Gastroesophageal sphincter (tissue), 4 donors: ENCODE measurements at regions not wholly inside any gene's neighbourhood (a gene's known extent, or its start where the extent isn't known, plus 50 kb on each side); places are given as distances from the start of the nearest gene placed in this dataset.

Source experiments
- ATAC-seq: fragments of 150-250 bp; one replicate; pipeline ENCODE4 v1.9.1; 2016; ENCODE audit warnings: mild to moderate bottlenecking, moderate library complexity
- H3K27ac ChIP-seq, 4 donors: fragments of 200-600 bp; sonication (generic) in 3 of 4; 1 replicate in 3 of 4; 2 replicates in 1 of 4; pipeline ENCODE4 v1.5.1; 2016 to 2019
- H3K27me3 ChIP-seq: fragments of 200-600 bp; sonication (generic); one replicate; pipeline ENCODE4 v1.5.1; 2019
- H3K36me3 ChIP-seq, 2 donors: fragments of 200-600 bp; sonication (generic); one replicate each; pipeline ENCODE4 v1.5.1; 2019; ENCODE audit warnings: control low read depth in 1 of 2
- H3K4me1 ChIP-seq, 3 donors: fragments of 200-600 bp; sonication (generic); 1 replicate in 2 of 3; 2 replicates in 1 of 3; pipeline ENCODE4 v1.5.1; 2016 to 2019; ENCODE audit warnings: control low read depth in 2 of 3
- H3K4me3 ChIP-seq, 2 donors: fragments of 200-600 bp; sonication (generic); one replicate each; pipeline ENCODE4 v1.5.1; 2019; ENCODE audit warnings: mild to moderate bottlenecking in 1 of 2, moderate library complexity in 1 of 2
- H3K9me3 ChIP-seq, 3 donors: fragments of 200-600 bp; sonication (generic); one replicate each; pipeline ENCODE4 v1.5.1; 2017 to 2019; ENCODE audit warnings: control low read depth in 2 of 3
- CTCF ChIP-seq, 4 experiments: fragments of 200-600 bp in 2 of 4; fragments of 450-650 bp in 2 of 4; sonication (generic) in 1 of 4; IDR thresholded peaks; one replicate each; pipeline ENCODE4 v1.5.1; 2017 to 2019; ENCODE audit warnings: antibody characterized with exemption in 4 of 4, mild to moderate bottlenecking in 2 of 4, moderate library complexity in 2 of 4
- EP300 ChIP-seq: sonication (generic); formaldehyde crosslinking; IDR thresholded peaks from one replicate; pipeline ENCODE4 v1.6.1; 2017; ENCODE audit warnings: antibody characterized with exemption, mild to moderate bottlenecking
- POLR2A ChIP-seq, 2 donors: fragments of 450-650 bp; IDR thresholded peaks; one replicate each; pipeline ENCODE4 v1.6.1; 2017; ENCODE audit warnings: antibody characterized with exemption in 2 of 2, mild to moderate bottlenecking in 2 of 2, moderate library complexity in 1 of 2
- POLR2AphosphoS5 ChIP-seq: sonication (generic); formaldehyde crosslinking; IDR thresholded peaks from one replicate; pipeline ENCODE4 v1.6.1; 2017; ENCODE audit warnings: antibody characterized with exemption
- WGBS, 2 donors: methylation state at CpG; one replicate each; pipeline ENCODE4 v1.1.5; 2018; ENCODE audit warnings: low coverage in 1 of 2; 5-methylcytosine and 5-hydroxymethylcytosine counted together

- Histone ChIP-seq H3K27ac (no peak overlapping the region), H3K9me3 (peaks cover 0 to 22% (median 0%) of the 10 kb centered on the region in 3 donors), H3K4me1 (peaks cover 0 to 11% (median 4%) of the 10 kb centered on the region in 3 donors), H3K36me3 (no peaks in the 10 kb centered on the region), H3K4me3 (no peak overlapping the region), H3K27me3 (peaks cover 3% of the 10 kb centered on the region)
- 52 to 74% methylated on average over 2 of the region's 2 CpGs for WGBS, 2 donors
- ATAC-seq: no peak
- TF ChIP-seq POLR2AphosphoS5: no peak
Measured at GRCh38 chr6:5936140-5936539, 70.6 kb downstream of the NRN1 start.

GRCh38 chr6:5930968-5931367 lies 75.8 kb downstream of the NRN1 start:
- 62 to 73% methylated on average over 2 of the region's 2 CpGs for WGBS, 2 donors
- H3K36me3 ChIP-seq: no peaks in the 10 kb centered on the region
- H3K9me3 ChIP-seq: peaks cover 0 to 45% (median 0%) of the 10 kb centered on the region in 3 donors
- H3K4me3 ChIP-seq: no peak overlapping the region
- no peak for ATAC-seq
- peaks cover 3% of the 10 kb centered on the region for H3K27me3 ChIP-seq
- H3K27ac ChIP-seq: no peak overlapping the region
- no peaks in the 10 kb centered on the region for H3K4me1 ChIP-seq
- TF ChIP-seq EP300 (no peak), POLR2A (IDR thresholded peaks at IDR 0.05) (no peak), POLR2AphosphoS5 (no peak), CTCF (IDR thresholded peaks at IDR 0.05) (no peak)

GRCh38 chr6:5930143-5930770 lies 76.5 kb downstream of the NRN1 start:
- Histone ChIP-seq H3K4me3 (no peak overlapping the region), H3K27me3 (peaks cover 3% of the 10 kb centered on the region), H3K27ac (no peak overlapping the region), H3K4me1 (no peaks in the 10 kb centered on the region), H3K9me3 (peaks cover 0 to 49% (median 0%) of the 10 kb centered on the region in 3 donors), H3K36me3 (no peaks in the 10 kb centered on the region)
- WGBS, 2 donors: 29 to 70% methylated on average over 2 to 4 of the region's 4 CpGs
- TF ChIP-seq POLR2AphosphoS5 (no peak), EP300 (no peak), CTCF (IDR thresholded peaks at IDR 0.05) (no peak), POLR2A (IDR thresholded peaks at IDR 0.05) (no peak)
- no peak for ATAC-seq

- H3K9me3 ChIP-seq: peaks cover 0 to 27% (median 0%) of the 10 kb centered on the region in 3 donors
- 93 to 94% methylated on average over 4 of the region's 4 CpGs for WGBS, 2 donors
- H3K27me3 ChIP-seq: no peaks in the 10 kb centered on the region
Measured at GRCh38 chr6:5923840-5924239, 82.9 kb downstream of the NRN1 start.

GRCh38 chr6:5922230-5922629 lies 84.5 kb downstream of the NRN1 start:
- Histone ChIP-seq H3K4me3 (no peak overlapping the region), H3K36me3 (no peaks in the 10 kb centered on the region), H3K27me3 (no peaks in the 10 kb centered on the region), H3K4me1 (no peaks in the 10 kb centered on the region), H3K9me3 (peaks cover 0 to 27% (median 0%) of the 10 kb centered on the region in 3 donors), H3K27ac (no peak overlapping the region)
- 52 to 59% methylated on average over 4 of the region's 4 CpGs for whole genome bisulfite sequencing, 2 donors
- TF ChIP-seq EP300: no peak
- no peak for TF ChIP-seq POLR2A (IDR thresholded peaks at IDR 0.05)
- TF ChIP-seq POLR2AphosphoS5: no peak
- TF ChIP-seq CTCF (IDR thresholded peaks at IDR 0.05): no peak
- no peak for ATAC-seq

More at GRCh38 chr6:5923840-5924239, 82.9 kb downstream of the NRN1 start:
- Histone ChIP-seq H3K36me3 (no peaks in the 10 kb centered on the region), H3K4me3 (no peak overlapping the region), H3K4me1 (no peaks in the 10 kb centered on the region), H3K27ac (no peak overlapping the region)
- TF ChIP-seq EP300 (no peak), POLR2A (IDR thresholded peaks at IDR 0.05) (no peak)
- no peak for ATAC-seq

GRCh38 chr6:5909721-5910120 lies 97.0 kb downstream of the NRN1 start:
- ATAC-seq: no peak
- Histone ChIP-seq H3K4me1 (peaks cover 3 to 16% (median 10%) of the 10 kb centered on the region in 3 donors), H3K27me3 (no peaks in the 10 kb centered on the region), H3K27ac (no peak overlapping the region), H3K36me3 (no peaks in the 10 kb centered on the region), H3K4me3 (no peak overlapping the region), H3K9me3 (peaks cover 0 to 2% (median 0%) of the 10 kb centered on the region in 3 donors)
- WGBS, 2 donors: 91 to 96% methylated on average over 4 to 5 of the region's 5 CpGs
- TF ChIP-seq POLR2A (IDR thresholded peaks at IDR 0.05) (no peak), EP300 (no peak), CTCF (IDR thresholded peaks at IDR 0.05) (no peak), POLR2AphosphoS5 (no peak)
